SKM-1 treated with dmso at 0.1 percent for 144 hours (cell line): ENCODE measurements at regions not wholly inside any gene's neighbourhood (a gene's known extent, or its start where the extent isn't known, plus 50 kb on each side); places are given as distances from the start of the nearest gene placed in this dataset.
A peak's percentile ranks its signal among the peaks of the same experiment; 100 is the strongest.

Source experiments
- DNase-seq: peaks from one replicate; lab custom pipeline; 2025; ENCODE audit not compliant: unreplicated experiment; lab: John Stamatoyannopoulos, UW

GRCh38 chr18:37729716-37730115, 164.1 kb upstream of the CELF4 start:
- no peak for DNase-seq

GRCh38 chr18:37724206-37724605, 158.6 kb upstream of the CELF4 start:
- no peak for DNase-seq

- DNase-seq = no peak
These were observed 156.2 kb upstream of the CELF4 start for GRCh38 chr18:37721544-37722522.

- DNase-seq = no peak
These were observed 155.1 kb upstream of the CELF4 start for GRCh38 chr18:37720663-37721062.

GRCh38 chr18:37717656-37718055, 152.1 kb upstream of the CELF4 start:
- DNase-seq = no peak

GRCh38 chr18:37717098-37717497, 151.5 kb upstream of the CELF4 start:
- no peak for DNase-seq

- DNase-seq = no peak
These were observed 150.6 kb upstream of the CELF4 start for GRCh38 chr18:37716106-37716735.

GRCh38 chr18:37714691-37715090, 149.1 kb upstream of the CELF4 start:
- no peak for DNase-seq

- no peak for DNase-seq
These were observed 147.2 kb upstream of the CELF4 start for GRCh38 chr18:37712776-37713175.

GRCh38 chr18:37711766-37712505, 146.3 kb upstream of the CELF4 start:
- DNase-seq = no peak

GRCh38 chr18:37710726-37711125, 145.1 kb upstream of the CELF4 start:
- no peak for DNase-seq

GRCh38 chr18:37709740-37710139, 144.1 kb upstream of the CELF4 start:
- DNase-seq = no peak

- DNase-seq = no peak
These were observed 139.4 kb upstream of the CELF4 start for GRCh38 chr18:37705016-37705415.

GRCh38 chr18:37702841-37703240, 137.2 kb upstream of the CELF4 start:
- DNase-seq = no peak

GRCh38 chr18:37701967-37702366, 136.4 kb upstream of the CELF4 start:
- DNase-seq = peak; percentile 71

- no peak for DNase-seq
These were observed 133.0 kb upstream of the CELF4 start for GRCh38 chr18:37698508-37699040.

- no peak for DNase-seq
These were observed 128.9 kb upstream of the CELF4 start for GRCh38 chr18:37694516-37694915.

- no peak for DNase-seq
These were observed 125.6 kb upstream of the CELF4 start for GRCh38 chr18:37691162-37691561.

GRCh38 chr18:37689841-37690240, 124.2 kb upstream of the CELF4 start:
- DNase-seq = no peak

GRCh38 chr18:37684590-37684989, 119.0 kb upstream of the CELF4 start:
- no peak for DNase-seq

- DNase-seq = no peak
These were observed 118.6 kb upstream of the CELF4 start for GRCh38 chr18:37684183-37684582.
